ENCODE measurements at regions not wholly inside any gene's neighbourhood (a gene's known extent, or its start where the extent isn't known, plus 50 kb on each side); places are given as distances from the start of the nearest gene placed in this dataset.

DNA sequence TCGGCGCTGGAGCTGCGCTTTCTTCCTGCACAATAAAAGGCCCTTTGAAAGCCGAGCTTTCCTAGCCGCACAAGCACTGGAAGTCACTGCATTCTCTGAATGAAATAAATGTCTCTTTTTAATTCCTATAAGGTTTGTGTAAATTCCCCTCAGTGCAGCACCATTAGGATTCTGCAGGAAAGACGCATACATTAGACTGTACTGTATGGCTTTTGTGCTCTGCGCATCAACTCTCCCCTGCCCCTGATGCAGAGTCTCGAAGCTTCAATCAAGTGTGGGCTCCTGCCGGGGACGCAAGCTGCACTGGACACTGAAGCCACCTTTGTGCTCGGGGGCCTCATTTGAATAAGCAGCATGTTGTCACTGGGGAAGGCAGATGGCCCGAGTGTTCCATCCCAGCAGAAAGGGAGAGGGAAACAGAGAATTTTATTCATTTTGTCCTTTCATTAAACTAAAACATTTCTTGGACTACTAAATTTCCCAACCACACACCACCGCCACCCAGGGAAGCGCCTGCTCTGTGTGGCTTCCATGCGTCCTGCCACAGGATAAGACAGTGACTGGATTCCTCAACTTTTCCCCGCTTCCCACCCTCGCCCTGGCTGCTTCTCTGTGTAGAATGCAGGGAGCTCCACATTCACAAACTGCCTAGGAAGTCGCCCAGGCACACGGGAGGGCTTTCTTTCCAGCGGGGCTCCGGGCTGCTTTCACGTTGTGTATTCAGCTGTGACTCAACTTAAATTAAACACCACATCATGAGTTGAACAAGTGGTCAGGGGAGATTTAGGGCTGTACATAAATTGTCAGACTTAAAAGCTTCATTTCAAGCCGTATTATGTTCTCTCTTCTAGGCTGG lies 635.4 kb downstream of the IRX1 start:
- no peaks in the 10 kb centered on the region for H3K27me3 ChIP-seq (ENCODE audit: insufficient read depth, low read length)
- no peak overlapping the region for H3K4me3 ChIP-seq (ENCODE audit: low read depth, low read length)
- no peak overlapping the region for H2AFZ ChIP-seq (ENCODE audit: low read length, unreplicated experiment)
- H3K27ac ChIP-seq (ENCODE audit: low read depth, low read length), result no peak overlapping the region
- H3K4me1 ChIP-seq (ENCODE audit: control insufficient read depth, insufficient read depth, low read length, unreplicated experiment), result no peaks in the 10 kb centered on the region
- no peaks in the 10 kb centered on the region for H3K79me2 ChIP-seq (ENCODE audit: control insufficient read depth, insufficient read depth, low read length, unreplicated experiment)
- no peaks in the 10 kb centered on the region for H3K36me3 ChIP-seq (ENCODE audit: insufficient read depth, low read length)

DNA sequence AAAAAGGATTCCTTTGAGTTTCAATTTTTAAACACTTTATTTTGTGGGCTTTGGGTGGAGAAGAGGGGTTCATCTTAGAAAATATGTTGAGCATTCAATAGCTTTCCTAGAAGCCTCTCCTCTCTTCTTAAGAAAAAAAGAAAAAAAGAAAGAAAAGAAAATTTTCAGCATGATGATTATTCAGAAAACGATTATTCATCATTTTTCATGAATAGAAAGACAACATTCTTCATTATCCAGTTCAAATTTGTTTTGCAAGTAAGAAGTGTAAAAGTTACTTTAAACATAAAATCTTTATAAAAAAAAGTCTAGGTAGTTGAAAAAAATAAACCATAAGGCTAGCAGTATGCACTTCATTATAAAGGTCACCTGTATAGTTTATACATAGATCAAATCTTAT lies 636.5 kb downstream of the IRX1 start:
- Histone ChIP-seq H3K4me3 (ENCODE audit: low read depth, low read length) (no peak overlapping the region), H3K27me3 (ENCODE audit: insufficient read depth, low read length) (no peaks in the 10 kb centered on the region), H3K4me1 (ENCODE audit: control insufficient read depth, insufficient read depth, low read length, unreplicated experiment) (no peaks in the 10 kb centered on the region), H3K27ac (ENCODE audit: low read depth, low read length) (no peak overlapping the region), H2AFZ (ENCODE audit: low read length, unreplicated experiment) (no peak overlapping the region), H3K79me2 (ENCODE audit: control insufficient read depth, insufficient read depth, low read length, unreplicated experiment) (no peaks in the 10 kb centered on the region), H3K36me3 (ENCODE audit: insufficient read depth, low read length) (no peaks in the 10 kb centered on the region)

- Histone ChIP-seq H3K4me3 (ENCODE audit: low read depth, low read length) (no peak overlapping the region), H3K4me1 (ENCODE audit: control insufficient read depth, insufficient read depth, low read length, unreplicated experiment) (no peaks in the 10 kb centered on the region), H3K27ac (ENCODE audit: low read depth, low read length) (no peak overlapping the region), H3K79me2 (ENCODE audit: control insufficient read depth, insufficient read depth, low read length, unreplicated experiment) (no peaks in the 10 kb centered on the region), H3K27me3 (ENCODE audit: insufficient read depth, low read length) (no peaks in the 10 kb centered on the region), H3K36me3 (ENCODE audit: insufficient read depth, low read length) (no peaks in the 10 kb centered on the region), H2AFZ (ENCODE audit: low read length, unreplicated experiment) (no peak overlapping the region)
Measured at GRCh38 chr5:4233671-4234070, 638.0 kb downstream of the IRX1 start.

DNA sequence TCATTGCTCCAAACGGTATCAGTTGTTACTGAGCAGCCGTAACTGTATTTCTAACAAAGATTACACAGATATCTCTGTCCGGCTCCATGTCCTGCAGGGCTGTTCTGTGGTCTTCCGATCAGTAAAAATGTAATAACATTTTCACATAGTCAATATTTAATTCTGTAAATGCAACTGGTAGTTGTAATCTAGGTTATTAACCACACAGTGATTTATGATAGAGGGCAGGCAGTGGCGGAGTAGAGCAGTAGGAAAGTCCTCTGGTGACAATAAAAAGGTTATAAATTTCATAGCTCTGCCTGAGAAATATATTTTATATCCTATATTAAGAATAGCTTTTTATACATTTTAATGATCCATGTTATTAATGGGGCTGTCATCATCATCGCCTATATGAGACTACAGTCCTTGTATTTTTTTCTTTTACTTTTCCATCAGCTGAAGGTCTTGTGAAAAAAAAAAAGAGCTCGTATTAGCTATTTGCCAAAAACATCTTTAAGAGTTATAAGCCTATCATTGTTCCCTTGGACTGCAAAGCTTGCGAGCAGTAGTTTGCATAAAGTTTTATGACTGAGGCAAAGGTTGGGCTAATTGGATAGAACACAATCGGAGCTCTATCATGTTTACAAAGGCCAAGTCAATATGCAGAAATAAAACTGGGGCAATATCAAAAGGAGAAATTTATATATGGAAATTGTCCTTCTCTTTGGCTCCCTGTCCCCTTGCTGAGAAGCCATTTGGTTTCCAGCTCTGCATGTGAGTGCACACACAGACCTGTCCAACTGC lies 648.0 kb downstream of the IRX1 start:
- no peaks in the 10 kb centered on the region for H3K4me1 ChIP-seq (ENCODE audit: control insufficient read depth, insufficient read depth, low read length, unreplicated experiment)
- H3K36me3 ChIP-seq (ENCODE audit: insufficient read depth, low read length), result no peaks in the 10 kb centered on the region
- H2AFZ ChIP-seq (ENCODE audit: low read length, unreplicated experiment), result no peak overlapping the region
- no peak overlapping the region for H3K27ac ChIP-seq (ENCODE audit: low read depth, low read length)
- no peaks in the 10 kb centered on the region for H3K79me2 ChIP-seq (ENCODE audit: control insufficient read depth, insufficient read depth, low read length, unreplicated experiment)
- no peaks in the 10 kb centered on the region for H3K27me3 ChIP-seq (ENCODE audit: insufficient read depth, low read length)
- no peak overlapping the region for H3K4me3 ChIP-seq (ENCODE audit: low read depth, low read length)

- Histone ChIP-seq H3K27ac (ENCODE audit: low read depth, low read length) (no peak overlapping the region), H3K79me2 (ENCODE audit: control insufficient read depth, insufficient read depth, low read length, unreplicated experiment) (no peaks in the 10 kb centered on the region), H3K27me3 (ENCODE audit: insufficient read depth, low read length) (no peaks in the 10 kb centered on the region), H3K36me3 (ENCODE audit: insufficient read depth, low read length) (no peaks in the 10 kb centered on the region), H3K4me3 (ENCODE audit: low read depth, low read length) (no peak overlapping the region), H3K4me1 (ENCODE audit: control insufficient read depth, insufficient read depth, low read length, unreplicated experiment) (no peaks in the 10 kb centered on the region), H2AFZ (ENCODE audit: low read length, unreplicated experiment) (no peak overlapping the region)
Measured at GRCh38 chr5:4244306-4244705, 648.7 kb downstream of the IRX1 start.

GRCh38 chr5:4245076-4245475 lies 649.4 kb downstream of the IRX1 start:
- no peaks in the 10 kb centered on the region for H3K79me2 ChIP-seq (ENCODE audit: control insufficient read depth, insufficient read depth, low read length, unreplicated experiment)
- no peaks in the 10 kb centered on the region for H3K27me3 ChIP-seq (ENCODE audit: insufficient read depth, low read length)
- no peak overlapping the region for H3K27ac ChIP-seq (ENCODE audit: low read depth, low read length)
- H3K36me3 ChIP-seq (ENCODE audit: insufficient read depth, low read length), result no peaks in the 10 kb centered on the region
- no peak overlapping the region for H3K4me3 ChIP-seq (ENCODE audit: low read depth, low read length)
- H2AFZ ChIP-seq (ENCODE audit: low read length, unreplicated experiment), result no peak overlapping the region
- no peaks in the 10 kb centered on the region for H3K4me1 ChIP-seq (ENCODE audit: control insufficient read depth, insufficient read depth, low read length, unreplicated experiment)

GRCh38 chr5:4245511-4245910 lies 649.9 kb downstream of the IRX1 start:
- H3K4me3 ChIP-seq (ENCODE audit: low read depth, low read length), result no peak overlapping the region
- no peaks in the 10 kb centered on the region for H3K36me3 ChIP-seq (ENCODE audit: insufficient read depth, low read length)
- no peaks in the 10 kb centered on the region for H3K27me3 ChIP-seq (ENCODE audit: insufficient read depth, low read length)
- no peaks in the 10 kb centered on the region for H3K4me1 ChIP-seq (ENCODE audit: control insufficient read depth, insufficient read depth, low read length, unreplicated experiment)
- no peak overlapping the region for H2AFZ ChIP-seq (ENCODE audit: low read length, unreplicated experiment)
- H3K79me2 ChIP-seq (ENCODE audit: control insufficient read depth, insufficient read depth, low read length, unreplicated experiment), result no peaks in the 10 kb centered on the region
- H3K27ac ChIP-seq (ENCODE audit: low read depth, low read length), result no peak overlapping the region

DNA sequence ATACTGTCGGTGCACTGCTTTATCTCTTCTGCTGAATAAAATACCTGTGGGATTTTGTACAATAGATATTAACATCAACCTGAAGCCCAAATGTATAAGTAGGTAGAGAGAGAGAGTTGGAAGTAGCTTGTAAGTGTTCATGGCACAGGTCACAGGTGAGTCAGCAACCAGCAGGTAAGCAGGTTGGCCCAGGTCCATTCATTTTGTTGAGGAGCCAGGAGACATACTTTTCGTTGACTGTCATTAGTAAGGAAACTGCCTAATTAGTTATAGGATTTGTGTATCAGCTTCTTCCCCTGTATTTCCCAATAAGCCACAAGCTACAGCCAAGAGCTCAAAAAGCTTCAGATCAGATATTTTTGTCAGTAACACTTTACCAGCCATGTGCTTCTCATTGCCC lies 650.8 kb downstream of the IRX1 start:
- H3K27me3 ChIP-seq (ENCODE audit: insufficient read depth, low read length), result no peaks in the 10 kb centered on the region
- no peak overlapping the region for H3K27ac ChIP-seq (ENCODE audit: low read depth, low read length)
- no peak overlapping the region for H2AFZ ChIP-seq (ENCODE audit: low read length, unreplicated experiment)
- no peak overlapping the region for H3K4me3 ChIP-seq (ENCODE audit: low read depth, low read length)
- no peaks in the 10 kb centered on the region for H3K79me2 ChIP-seq (ENCODE audit: control insufficient read depth, insufficient read depth, low read length, unreplicated experiment)
- no peaks in the 10 kb centered on the region for H3K4me1 ChIP-seq (ENCODE audit: control insufficient read depth, insufficient read depth, low read length, unreplicated experiment)
- no peaks in the 10 kb centered on the region for H3K36me3 ChIP-seq (ENCODE audit: insufficient read depth, low read length)

- Histone ChIP-seq H3K4me1 (ENCODE audit: control insufficient read depth, insufficient read depth, low read length, unreplicated experiment) (no peaks in the 10 kb centered on the region), H3K27ac (ENCODE audit: low read depth, low read length) (no peak overlapping the region), H3K36me3 (ENCODE audit: insufficient read depth, low read length) (no peaks in the 10 kb centered on the region), H3K27me3 (ENCODE audit: insufficient read depth, low read length) (no peaks in the 10 kb centered on the region), H2AFZ (ENCODE audit: low read length, unreplicated experiment) (no peak overlapping the region), H3K79me2 (ENCODE audit: control insufficient read depth, insufficient read depth, low read length, unreplicated experiment) (no peaks in the 10 kb centered on the region), H3K4me3 (ENCODE audit: low read depth, low read length) (no peak overlapping the region)
Measured at GRCh38 chr5:4250254-4250653, 654.6 kb downstream of the IRX1 start.

GRCh38 chr5:4252385-4252784 lies 656.8 kb downstream of the IRX1 start:
- Histone ChIP-seq H2AFZ (ENCODE audit: low read length, unreplicated experiment) (no peak overlapping the region), H3K4me3 (ENCODE audit: low read depth, low read length) (no peak overlapping the region), H3K79me2 (ENCODE audit: control insufficient read depth, insufficient read depth, low read length, unreplicated experiment) (no peaks in the 10 kb centered on the region), H3K27me3 (ENCODE audit: insufficient read depth, low read length) (no peaks in the 10 kb centered on the region), H3K4me1 (ENCODE audit: control insufficient read depth, insufficient read depth, low read length, unreplicated experiment) (no peaks in the 10 kb centered on the region), H3K27ac (ENCODE audit: low read depth, low read length) (no peak overlapping the region), H3K36me3 (ENCODE audit: insufficient read depth, low read length) (no peaks in the 10 kb centered on the region)

DNA sequence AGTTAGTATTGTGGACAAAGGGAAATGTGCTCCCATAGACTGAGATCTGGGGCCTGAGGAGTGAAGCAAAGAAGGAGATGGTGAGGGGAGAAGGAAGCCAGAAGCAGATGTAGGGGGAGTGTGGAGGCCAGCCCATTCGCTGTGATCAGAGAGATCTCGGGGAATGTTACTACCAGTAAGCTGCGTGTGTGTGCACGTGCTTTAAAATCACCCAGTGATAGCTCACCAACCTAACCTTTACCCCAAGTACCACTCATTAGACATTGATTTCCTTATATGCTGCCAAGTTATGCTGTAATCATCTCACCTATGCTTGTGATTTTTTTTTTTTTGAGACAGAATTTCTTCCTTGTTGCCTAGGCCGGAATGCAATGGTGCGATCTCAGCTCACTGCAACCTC lies 659.1 kb downstream of the IRX1 start:
- H2AFZ ChIP-seq (ENCODE audit: low read length, unreplicated experiment), result no peak overlapping the region
- no peaks in the 10 kb centered on the region for H3K27me3 ChIP-seq (ENCODE audit: insufficient read depth, low read length)
- H3K79me2 ChIP-seq (ENCODE audit: control insufficient read depth, insufficient read depth, low read length, unreplicated experiment), result no peaks in the 10 kb centered on the region
- H3K4me1 ChIP-seq (ENCODE audit: control insufficient read depth, insufficient read depth, low read length, unreplicated experiment), result no peaks in the 10 kb centered on the region
- H3K27ac ChIP-seq (ENCODE audit: low read depth, low read length), result no peak overlapping the region
- no peaks in the 10 kb centered on the region for H3K36me3 ChIP-seq (ENCODE audit: insufficient read depth, low read length)
- no peak overlapping the region for H3K4me3 ChIP-seq (ENCODE audit: low read depth, low read length)

All from ACC112 (cell line).